Retinal pigment epithelial cell (primary cell): ENCODE measurements at regions not wholly inside any gene's neighbourhood (a gene's known extent, or its start where the extent isn't known, plus 50 kb on each side); places are given as distances from the start of the nearest gene placed in this dataset.

Experiments used
- DNase-seq: peaks from one replicate; pipeline ENCODE4 v3.0.0-alpha.2; 2010; ENCODE audit warnings: low read depth
- H3K4me3 ChIP-seq: 2 replicates; pipeline ENCODE4 v1.5.1; 2011; ENCODE audit warnings: mild to moderate bottlenecking, low read length, control low read depth, moderate library complexity
- TF ChIP-seq, protein P1 (sequence below): conservative IDR thresholded peaks from 2 replicates; pipeline ENCODE4 v1.5.1; 2011; ENCODE audit warnings: low read depth, low read length, control low read depth, inconsistent platforms

DNA sequence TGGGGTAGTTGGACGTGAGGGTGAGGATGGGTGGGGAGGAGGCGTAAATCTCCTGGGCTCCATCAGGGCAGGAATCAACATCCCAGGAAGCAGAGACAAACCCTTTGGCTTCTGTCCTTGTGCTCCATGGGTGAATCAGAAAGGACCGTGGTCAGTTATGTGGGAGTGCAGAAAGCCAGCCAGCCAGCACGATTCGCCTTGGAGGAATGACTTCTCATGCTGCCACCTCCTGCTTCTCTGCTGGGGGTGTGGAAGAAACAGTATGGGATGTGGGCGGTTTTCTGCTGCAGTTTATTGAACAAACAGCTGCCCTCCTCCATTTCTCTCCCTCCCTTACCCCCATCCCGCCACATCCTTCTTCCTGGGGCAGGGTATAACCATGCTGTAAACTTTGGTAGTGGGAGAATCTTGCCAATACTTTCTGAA lies 214.5 kb downstream of the SOX4 start:
- H3K4me3 ChIP-seq: no peak overlapping the region
- TF ChIP-seq, protein P1, sequence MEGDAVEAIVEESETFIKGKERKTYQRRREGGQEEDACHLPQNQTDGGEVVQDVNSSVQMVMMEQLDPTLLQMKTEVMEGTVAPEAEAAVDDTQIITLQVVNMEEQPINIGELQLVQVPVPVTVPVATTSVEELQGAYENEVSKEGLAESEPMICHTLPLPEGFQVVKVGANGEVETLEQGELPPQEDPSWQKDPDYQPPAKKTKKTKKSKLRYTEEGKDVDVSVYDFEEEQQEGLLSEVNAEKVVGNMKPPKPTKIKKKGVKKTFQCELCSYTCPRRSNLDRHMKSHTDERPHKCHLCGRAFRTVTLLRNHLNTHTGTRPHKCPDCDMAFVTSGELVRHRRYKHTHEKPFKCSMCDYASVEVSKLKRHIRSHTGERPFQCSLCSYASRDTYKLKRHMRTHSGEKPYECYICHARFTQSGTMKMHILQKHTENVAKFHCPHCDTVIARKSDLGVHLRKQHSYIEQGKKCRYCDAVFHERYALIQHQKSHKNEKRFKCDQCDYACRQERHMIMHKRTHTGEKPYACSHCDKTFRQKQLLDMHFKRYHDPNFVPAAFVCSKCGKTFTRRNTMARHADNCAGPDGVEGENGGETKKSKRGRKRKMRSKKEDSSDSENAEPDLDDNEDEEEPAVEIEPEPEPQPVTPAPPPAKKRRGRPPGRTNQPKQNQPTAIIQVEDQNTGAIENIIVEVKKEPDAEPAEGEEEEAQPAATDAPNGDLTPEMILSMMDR: no peak
- DNase-seq: no peak

DNA sequence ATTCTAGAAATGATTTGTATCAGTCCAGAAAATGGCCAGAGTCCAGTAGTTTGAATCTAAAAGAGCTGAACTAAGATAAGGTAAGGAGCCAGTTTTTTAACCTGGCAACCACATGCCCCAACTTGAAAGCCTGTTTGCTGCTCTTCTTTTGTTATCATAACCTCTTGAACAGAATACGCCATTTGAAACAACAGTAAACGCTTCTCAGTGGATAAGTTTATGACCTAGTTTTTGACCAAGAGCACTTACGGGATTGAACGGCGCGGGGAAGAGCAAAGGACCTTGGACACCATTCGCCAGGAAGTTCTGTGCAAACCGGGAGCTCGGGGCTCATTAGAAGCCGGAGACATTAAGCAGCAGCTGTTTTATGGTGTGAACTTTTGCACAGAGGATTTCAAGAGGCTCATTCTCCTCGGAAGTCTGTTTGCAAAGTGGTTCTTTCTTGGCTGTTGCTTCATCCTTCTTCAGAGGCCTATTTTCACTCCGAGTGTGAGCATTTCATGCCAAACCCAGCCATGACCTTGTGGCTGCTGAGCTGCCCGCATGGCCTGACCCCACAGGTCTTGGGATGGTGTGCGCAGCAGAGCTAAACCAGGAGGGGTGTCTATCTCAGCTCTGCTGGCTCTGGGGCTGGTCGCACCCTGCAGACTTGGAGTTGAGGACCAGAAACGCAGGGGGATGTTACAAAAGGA lies 215.1 kb downstream of the SOX4 start:
- TF ChIP-seq, protein P1: no peak
- DNase-seq: no peak
- no peak overlapping the region for H3K4me3 ChIP-seq

DNA sequence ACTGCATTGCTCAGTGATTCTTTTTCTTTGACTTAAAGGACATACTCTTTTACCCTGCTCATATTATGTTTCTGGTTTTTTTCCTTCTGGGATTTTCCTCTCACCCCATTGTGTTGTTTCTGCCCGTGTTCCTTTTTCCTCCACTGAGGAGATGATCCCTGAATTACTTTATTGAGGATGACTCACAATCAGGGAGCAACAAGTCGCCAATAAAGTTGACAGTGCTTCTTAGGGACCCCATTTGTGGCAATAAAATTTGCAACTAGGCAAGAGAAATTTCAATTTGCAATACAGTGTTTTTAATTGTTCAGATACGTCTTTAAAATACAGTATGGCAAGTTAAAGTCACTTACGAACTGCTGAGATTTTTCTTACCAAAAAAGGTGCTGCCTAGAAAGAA lies 217.9 kb downstream of the SOX4 start:
- no peak overlapping the region for H3K4me3 ChIP-seq
- DNase-seq: no peak
- TF ChIP-seq, protein P1: no peak

DNA sequence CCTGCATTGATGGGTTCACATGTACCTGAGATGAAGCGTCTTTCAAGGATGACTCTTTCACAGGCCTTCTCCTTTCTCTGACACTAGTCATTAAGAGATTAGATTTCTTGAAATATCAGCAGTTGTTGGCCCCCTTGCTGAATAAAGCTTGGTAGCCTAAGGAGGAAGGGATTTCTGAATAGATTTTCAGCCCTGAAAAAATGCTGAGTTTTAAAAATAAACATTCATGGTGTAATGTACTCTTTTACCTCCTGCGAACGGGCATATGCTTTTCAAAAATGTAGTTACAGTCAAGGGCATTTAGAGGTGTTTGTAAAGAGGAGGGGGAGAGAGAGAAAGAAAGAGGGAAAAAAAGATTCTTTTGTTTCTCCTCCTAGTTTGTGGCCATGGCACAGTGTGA lies 222.7 kb downstream of the SOX4 start:
- DNase-seq: no peak
- no peak overlapping the region for H3K4me3 ChIP-seq
- TF ChIP-seq, protein P1: no peak

DNA sequence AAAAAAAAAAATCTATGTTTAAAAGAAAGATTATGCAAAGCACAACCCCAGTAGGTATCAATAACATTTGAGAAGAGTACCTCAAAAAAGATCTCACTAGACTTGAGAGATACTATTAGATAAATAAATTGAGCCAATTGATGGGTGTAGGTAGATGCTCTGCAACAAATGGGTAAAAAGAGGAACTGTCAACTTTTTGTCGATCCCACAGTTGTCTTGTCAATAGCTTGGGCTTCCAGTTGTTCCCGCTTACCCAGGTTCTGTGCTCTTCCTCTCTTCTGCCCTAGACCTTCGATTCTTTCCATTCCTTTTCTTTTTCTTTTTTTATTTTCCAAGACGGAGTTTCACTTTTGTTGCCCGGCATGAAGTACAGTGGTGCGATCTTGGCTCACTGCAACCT lies 226.9 kb downstream of the SOX4 start:
- no peak for DNase-seq
- TF ChIP-seq, protein P1: no peak
- H3K4me3 ChIP-seq: no peak overlapping the region

DNA sequence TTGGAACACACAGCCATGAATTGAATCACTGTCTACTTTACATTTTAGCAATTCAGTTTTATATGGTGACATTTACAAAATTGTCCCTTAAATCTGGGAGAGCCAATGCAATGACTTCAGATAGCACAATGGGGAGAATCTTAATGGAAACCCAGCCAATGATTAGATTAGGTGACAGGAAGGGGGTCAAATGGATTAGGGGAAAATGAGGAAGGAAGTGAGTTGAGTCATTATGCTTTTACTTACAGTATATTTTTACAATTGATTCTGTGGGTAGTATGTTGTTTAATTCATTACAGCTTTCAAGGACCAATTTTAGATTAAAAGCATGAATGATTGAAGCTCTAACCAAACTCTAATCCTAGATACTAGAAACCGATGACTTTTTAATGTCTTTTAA lies 229.8 kb downstream of the SOX4 start:
- TF ChIP-seq, protein P1: no peak
- DNase-seq: no peak

DNA sequence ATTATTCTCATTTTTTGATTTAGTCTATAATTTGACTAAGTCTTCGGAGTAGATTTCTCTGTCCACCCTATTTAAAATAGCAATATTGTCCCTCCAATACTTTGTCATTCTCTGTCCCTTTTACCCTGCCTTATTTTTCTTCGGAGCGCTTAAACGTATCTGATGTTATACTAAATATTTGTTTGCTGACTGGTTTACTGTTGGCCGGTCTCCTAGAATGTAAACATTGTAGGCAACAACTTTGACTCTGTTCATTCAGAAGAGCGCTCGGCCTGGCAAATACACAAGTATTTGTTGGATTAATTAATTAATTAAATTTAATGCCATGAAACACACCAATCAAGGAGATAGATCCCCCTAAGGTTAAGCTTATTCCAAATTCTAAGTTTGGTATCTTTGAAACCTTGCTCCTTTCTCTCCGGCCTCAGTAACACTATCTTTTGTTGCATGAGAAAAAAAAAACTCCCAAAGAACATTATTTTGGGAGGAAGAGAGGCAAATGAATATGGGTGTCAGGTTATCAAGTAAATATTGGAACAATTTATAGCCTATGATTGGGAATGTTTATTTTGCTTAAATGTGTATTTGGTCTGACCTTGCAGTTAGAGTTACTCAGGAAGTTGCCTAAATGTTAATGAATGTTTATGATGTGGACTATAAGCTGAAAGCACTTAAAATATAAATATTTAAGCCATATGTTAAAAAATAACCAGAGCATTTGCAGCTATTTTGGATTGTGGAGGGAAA lies 231.1 kb downstream of the SOX4 start:
- TF ChIP-seq, protein P1: no peak
- H3K4me3 ChIP-seq: no peak overlapping the region
- no peak for DNase-seq

More for the DNA sequence above, 229.8 kb downstream of the SOX4 start:
- no peak overlapping the region for H3K4me3 ChIP-seq
